ENCODE measurements at regions not wholly inside any gene's neighbourhood (a gene's known extent, or its start where the extent isn't known, plus 50 kb on each side); places are given as distances from the start of the nearest gene placed in this dataset.

DNA sequence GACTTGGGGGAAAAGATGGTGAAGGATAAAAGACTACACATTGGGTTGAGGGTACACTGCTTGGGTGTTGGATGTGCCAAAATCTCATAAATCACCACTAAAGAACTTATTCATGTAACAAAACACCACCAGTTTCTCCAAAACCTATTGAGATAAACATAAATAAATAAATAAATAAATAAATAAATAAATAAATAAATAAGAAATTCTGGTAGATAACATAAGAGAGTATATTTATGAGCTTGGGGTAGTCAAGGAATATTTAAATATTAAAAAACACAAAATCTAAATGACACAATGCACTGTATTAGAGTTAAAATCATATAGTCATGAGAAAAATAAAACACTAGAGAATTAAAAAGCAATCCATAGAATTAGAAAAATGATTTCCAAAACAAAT lies 333.5 kb upstream of the NRG3 start:
- Histone ChIP-seq H2BK120ac (ENCODE audit: insufficient read depth, low read length, poor library complexity) (no peak overlapping the region), H3K27me3 (ENCODE audit: insufficient read depth, low read length) (no peaks in the 10 kb centered on the region), H3K14ac (ENCODE audit: low read length) (no peak overlapping the region), H4K12ac (ENCODE audit: low read depth, low read length) (no peak overlapping the region), H3K4me3 (ENCODE audit: low read depth, low read length) (no peak overlapping the region), H2AK5ac (ENCODE audit: low read length) (no peak overlapping the region), H2BK12ac (ENCODE audit: low read length) (no peak overlapping the region), H3K23ac (ENCODE audit: low read length) (no peak overlapping the region), H2BK5ac (ENCODE audit: low read depth, low read length, poor library complexity) (no peak overlapping the region), H3K79me2 (ENCODE audit: control insufficient read depth, insufficient read depth, low read length, poor library complexity) (no peaks in the 10 kb centered on the region), H3K36me3 (ENCODE audit: control insufficient read depth in 1 of 2, insufficient read depth in 2 of 2, low read length in 2 of 2) (no peaks in the 10 kb centered on the region), H2AFZ (ENCODE audit: insufficient read depth, low read length, poor library complexity) (no peak overlapping the region), H3K18ac (ENCODE audit: low read length) (no peak overlapping the region), H4K8ac (ENCODE audit: low read depth, low read length) (no peak overlapping the region), H3K4ac (ENCODE audit: low read depth, low read length) (no peak overlapping the region), H3K9ac (ENCODE audit: low read length) (no peak overlapping the region), H4K91ac (ENCODE audit: low read depth, low read length) (no peak overlapping the region), H3K4me2 (ENCODE audit: low read length) (no peak overlapping the region), H3K4me1 (ENCODE audit: control insufficient read depth in 1 of 2, insufficient read depth in 2 of 2, low read length in 2 of 2) (no peaks in the 10 kb centered on the region), H3K27ac (ENCODE audit: low read depth, low read length) (no peak overlapping the region), H3K9me3 (ENCODE audit: insufficient read depth, low read depth, low read length) (no peaks in the 10 kb centered on the region), H3K79me1 (ENCODE audit: low read length) (no peaks in the 10 kb centered on the region)
- DNase-seq = no peak

DNA sequence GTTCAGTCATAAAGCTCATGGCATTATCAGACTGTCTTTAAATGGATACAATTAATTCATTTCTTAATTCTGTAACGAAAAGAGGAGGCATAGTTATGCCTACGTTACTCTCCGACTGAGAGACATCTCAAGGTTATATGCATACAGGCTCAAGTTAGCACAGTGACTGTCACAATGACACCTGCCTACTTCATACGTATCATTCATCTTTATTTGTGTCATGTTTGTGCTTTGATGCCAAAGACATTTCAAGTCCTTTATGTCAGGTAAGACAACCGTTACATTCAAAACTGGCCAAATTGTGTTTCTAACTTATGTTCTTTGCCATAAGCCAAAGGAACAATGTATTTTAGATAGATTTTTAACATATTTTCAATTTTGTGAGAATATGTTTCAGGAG lies 328.8 kb upstream of the NRG3 start:
- Histone ChIP-seq H3K27ac (ENCODE audit: low read depth, low read length) (no peak overlapping the region), H2BK12ac (ENCODE audit: low read length) (no peak overlapping the region), H4K91ac (ENCODE audit: low read depth, low read length) (no peak overlapping the region), H4K12ac (ENCODE audit: low read depth, low read length) (no peak overlapping the region), H3K18ac (ENCODE audit: low read length) (no peak overlapping the region), H3K4me2 (ENCODE audit: low read length) (no peak overlapping the region), H3K4me1 (ENCODE audit: control insufficient read depth in 1 of 2, insufficient read depth in 2 of 2, low read length in 2 of 2) (no peaks in the 10 kb centered on the region), H3K9me3 (ENCODE audit: insufficient read depth, low read depth, low read length) (no peaks in the 10 kb centered on the region), H3K9ac (ENCODE audit: low read length) (no peak overlapping the region), H3K23ac (ENCODE audit: low read length) (no peak overlapping the region), H3K79me1 (ENCODE audit: low read length) (no peaks in the 10 kb centered on the region), H2BK5ac (ENCODE audit: low read depth, low read length, poor library complexity) (no peak overlapping the region), H2AK5ac (ENCODE audit: low read length) (no peak overlapping the region), H3K4ac (ENCODE audit: low read depth, low read length) (no peak overlapping the region), H3K27me3 (ENCODE audit: insufficient read depth, low read length) (no peaks in the 10 kb centered on the region), H2BK120ac (ENCODE audit: insufficient read depth, low read length, poor library complexity) (no peak overlapping the region), H3K14ac (ENCODE audit: low read length) (no peak overlapping the region), H4K8ac (ENCODE audit: low read depth, low read length) (no peak overlapping the region), H3K36me3 (ENCODE audit: control insufficient read depth in 1 of 2, insufficient read depth in 2 of 2, low read length in 2 of 2) (no peaks in the 10 kb centered on the region), H2AFZ (ENCODE audit: insufficient read depth, low read length, poor library complexity) (no peak overlapping the region), H3K79me2 (ENCODE audit: control insufficient read depth, insufficient read depth, low read length, poor library complexity) (no peaks in the 10 kb centered on the region), H3K4me3 (ENCODE audit: low read depth, low read length) (no peak overlapping the region)
- DNase-seq = no peak
- no CpG with 5 or more reads among the region's 5 CpGs for WGBS (ENCODE audit: extremely low coverage, insufficient coverage, insufficient read length)

DNA sequence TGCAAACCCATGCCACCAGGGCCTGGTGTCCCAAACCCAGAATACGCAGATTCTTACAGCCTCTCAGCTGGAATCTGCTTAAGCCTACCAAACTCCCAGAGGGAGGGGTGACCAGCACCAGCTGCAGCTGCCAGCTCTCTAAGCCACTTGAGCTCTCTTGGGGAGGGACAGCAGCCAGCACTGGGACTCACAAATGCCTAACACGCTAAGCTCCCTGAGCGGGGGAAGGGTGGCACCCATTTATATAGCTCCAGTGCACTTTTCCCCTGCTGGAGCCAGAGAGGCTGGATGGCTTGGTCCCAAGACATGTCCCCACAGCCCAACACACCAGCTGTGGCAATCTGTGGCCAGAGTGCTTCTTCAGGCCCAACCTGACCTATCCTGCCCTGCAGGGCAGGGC lies 326.8 kb upstream of the NRG3 start:
- Histone ChIP-seq H4K91ac (ENCODE audit: low read depth, low read length) (no peak overlapping the region), H3K18ac (ENCODE audit: low read length) (no peak overlapping the region), H3K9me3 (ENCODE audit: insufficient read depth, low read depth, low read length) (no peaks in the 10 kb centered on the region), H3K27me3 (ENCODE audit: insufficient read depth, low read length) (no peaks in the 10 kb centered on the region), H4K8ac (ENCODE audit: low read depth, low read length) (no peak overlapping the region), H2BK12ac (ENCODE audit: low read length) (no peak overlapping the region), H3K27ac (ENCODE audit: low read depth, low read length) (no peak overlapping the region), H3K4me3 (ENCODE audit: low read depth, low read length) (no peak overlapping the region), H3K79me1 (ENCODE audit: low read length) (no peaks in the 10 kb centered on the region), H3K23ac (ENCODE audit: low read length) (no peak overlapping the region), H3K79me2 (ENCODE audit: control insufficient read depth, insufficient read depth, low read length, poor library complexity) (no peaks in the 10 kb centered on the region), H2AK5ac (ENCODE audit: low read length) (no peak overlapping the region), H3K14ac (ENCODE audit: low read length) (no peak overlapping the region), H3K4me1 (ENCODE audit: control insufficient read depth in 1 of 2, insufficient read depth in 2 of 2, low read length in 2 of 2) (no peaks in the 10 kb centered on the region), H3K9ac (ENCODE audit: low read length) (no peak overlapping the region), H3K4ac (ENCODE audit: low read depth, low read length) (no peak overlapping the region), H2BK5ac (ENCODE audit: low read depth, low read length, poor library complexity) (no peak overlapping the region), H3K4me2 (ENCODE audit: low read length) (no peak overlapping the region), H4K12ac (ENCODE audit: low read depth, low read length) (no peak overlapping the region), H2AFZ (ENCODE audit: insufficient read depth, low read length, poor library complexity) (no peak overlapping the region), H3K36me3 (ENCODE audit: control insufficient read depth in 1 of 2, insufficient read depth in 2 of 2, low read length in 2 of 2) (no peaks in the 10 kb centered on the region), H2BK120ac (ENCODE audit: insufficient read depth, low read length, poor library complexity) (no peak overlapping the region)
- no peak for DNase-seq
- WGBS (ENCODE audit: extremely low coverage, insufficient coverage, insufficient read length) = no CpG with 5 or more reads among the region's 3 CpGs

DNA sequence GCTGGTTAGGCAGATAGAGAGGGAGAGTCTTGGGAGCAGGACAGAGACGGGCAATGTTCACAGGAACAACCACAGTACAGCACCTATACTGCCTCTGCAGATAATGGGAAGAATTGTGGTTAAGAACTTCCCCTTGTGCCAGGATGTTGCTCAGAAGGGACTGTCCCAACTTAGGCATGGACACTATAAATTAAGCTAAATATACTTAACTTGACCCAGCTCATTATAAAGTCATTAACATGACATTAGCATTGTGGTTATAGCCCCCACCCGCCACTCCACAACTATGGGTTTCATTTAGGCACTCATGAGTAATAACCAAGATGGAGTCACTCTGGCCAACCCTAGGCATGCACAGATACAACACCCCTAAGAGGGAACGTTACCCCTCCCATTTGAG lies 310.9 kb upstream of the NRG3 start:
- Histone ChIP-seq H3K9ac (ENCODE audit: low read length) (no peak overlapping the region), H3K27ac (ENCODE audit: low read depth, low read length) (no peak overlapping the region), H2AK5ac (ENCODE audit: low read length) (no peak overlapping the region), H4K12ac (ENCODE audit: low read depth, low read length) (no peak overlapping the region), H3K4me3 (ENCODE audit: low read depth, low read length) (no peak overlapping the region), H4K91ac (ENCODE audit: low read depth, low read length) (no peak overlapping the region), H3K23ac (ENCODE audit: low read length) (no peak overlapping the region), H3K4me1 (ENCODE audit: control insufficient read depth in 1 of 2, insufficient read depth in 2 of 2, low read length in 2 of 2) (no peaks in the 10 kb centered on the region), H3K4ac (ENCODE audit: low read depth, low read length) (no peak overlapping the region), H2AFZ (ENCODE audit: insufficient read depth, low read length, poor library complexity) (no peak overlapping the region), H3K36me3 (ENCODE audit: control insufficient read depth in 1 of 2, insufficient read depth in 2 of 2, low read length in 2 of 2) (no peaks in the 10 kb centered on the region), H2BK120ac (ENCODE audit: insufficient read depth, low read length, poor library complexity) (no peak overlapping the region), H3K27me3 (ENCODE audit: insufficient read depth, low read length) (no peaks in the 10 kb centered on the region), H3K18ac (ENCODE audit: low read length) (no peak overlapping the region), H4K8ac (ENCODE audit: low read depth, low read length) (no peak overlapping the region), H3K14ac (ENCODE audit: low read length) (no peak overlapping the region), H2BK12ac (ENCODE audit: low read length) (no peak overlapping the region), H3K9me3 (ENCODE audit: insufficient read depth, low read depth, low read length) (no peaks in the 10 kb centered on the region), H3K4me2 (ENCODE audit: low read length) (no peak overlapping the region), H3K79me1 (ENCODE audit: low read length) (no peaks in the 10 kb centered on the region), H2BK5ac (ENCODE audit: low read depth, low read length, poor library complexity) (no peak overlapping the region), H3K79me2 (ENCODE audit: control insufficient read depth, insufficient read depth, low read length, poor library complexity) (no peaks in the 10 kb centered on the region)
- WGBS (ENCODE audit: extremely low coverage, insufficient coverage, insufficient read length) = no CpG with 5 or more reads among the region's 3 CpGs
- DNase-seq = no peak

GRCh38 chr10:81569488-81569887 lies 305.5 kb upstream of the NRG3 start:
- no peak overlapping the region for H2AFZ ChIP-seq (ENCODE audit: insufficient read depth, low read length, poor library complexity)
- H3K9ac ChIP-seq (ENCODE audit: low read length) = no peak overlapping the region
- H3K23ac ChIP-seq (ENCODE audit: low read length) = no peak overlapping the region
- no peaks in the 10 kb centered on the region for H3K36me3 ChIP-seq (ENCODE audit: control insufficient read depth in 1 of 2, insufficient read depth in 2 of 2, low read length in 2 of 2)
- no peak overlapping the region for H2BK5ac ChIP-seq (ENCODE audit: low read depth, low read length, poor library complexity)
- DNase-seq = no peak
- no peak overlapping the region for H3K18ac ChIP-seq (ENCODE audit: low read length)
- H3K27ac ChIP-seq (ENCODE audit: low read depth, low read length) = no peak overlapping the region
- H3K4ac ChIP-seq (ENCODE audit: low read depth, low read length) = no peak overlapping the region
- no peak overlapping the region for H3K4me2 ChIP-seq (ENCODE audit: low read length)
- H4K12ac ChIP-seq (ENCODE audit: low read depth, low read length) = no peak overlapping the region
- H2BK12ac ChIP-seq (ENCODE audit: low read length) = no peak overlapping the region
- no peak overlapping the region for H3K14ac ChIP-seq (ENCODE audit: low read length)
- WGBS (ENCODE audit: extremely low coverage, insufficient coverage, insufficient read length) = no CpG with 5 or more reads among the region's 5 CpGs
- no peaks in the 10 kb centered on the region for H3K27me3 ChIP-seq (ENCODE audit: insufficient read depth, low read length)
- H3K4me1 ChIP-seq (ENCODE audit: control insufficient read depth in 1 of 2, insufficient read depth in 2 of 2, low read length in 2 of 2) = no peaks in the 10 kb centered on the region
- no peaks in the 10 kb centered on the region for H3K79me2 ChIP-seq (ENCODE audit: control insufficient read depth, insufficient read depth, low read length, poor library complexity)
- H4K91ac ChIP-seq (ENCODE audit: low read depth, low read length) = no peak overlapping the region
- H2BK120ac ChIP-seq (ENCODE audit: insufficient read depth, low read length, poor library complexity) = no peak overlapping the region
- H3K79me1 ChIP-seq (ENCODE audit: low read length) = no peaks in the 10 kb centered on the region
- no peak overlapping the region for H2AK5ac ChIP-seq (ENCODE audit: low read length)
- H4K8ac ChIP-seq (ENCODE audit: low read depth, low read length) = no peak overlapping the region
- H3K9me3 ChIP-seq (ENCODE audit: insufficient read depth, low read depth, low read length) = no peaks in the 10 kb centered on the region
- no peak overlapping the region for H3K4me3 ChIP-seq (ENCODE audit: low read depth, low read length)

Data from trophoblast cell (in vitro differentiated cells and primary cell).